Fibroblast of pulmonary artery (primary cell): ENCODE measurements at regions not wholly inside any gene's neighbourhood (a gene's known extent, or its start where the extent isn't known, plus 50 kb on each side); places are given as distances from the start of the nearest gene placed in this dataset.
A peak's percentile ranks its signal among the peaks of the same experiment; 100 is the strongest.

ENCODE experiments used
- DNase-seq: peaks from one replicate; pipeline ENCODE4 v3.0.0-alpha.2; 2010; ENCODE audit warnings: low read depth
- H3K4me3 ChIP-seq: replicated peaks from 2 replicates; pipeline ENCODE4 v1.5.1; 2011; ENCODE audit warnings: low read depth, mild to moderate bottlenecking, control low read depth, low read length, moderate library complexity
- TF ChIP-seq, protein P1 (sequence below): IDR thresholded peaks from 2 replicates; pipeline ENCODE4 v1.5.1; 2011; ENCODE audit warnings: mild to moderate bottlenecking, control low read depth, low read length, inconsistent platforms; ENCODE audit errors: missing control alignments

GRCh38 chr17:72407336-72407909, 286.6 kb downstream of the SOX9 start:
- no peak overlapping the region for H3K4me3 ChIP-seq
- DNase-seq, result peak; percentile 94
- TF ChIP-seq, protein P1, sequence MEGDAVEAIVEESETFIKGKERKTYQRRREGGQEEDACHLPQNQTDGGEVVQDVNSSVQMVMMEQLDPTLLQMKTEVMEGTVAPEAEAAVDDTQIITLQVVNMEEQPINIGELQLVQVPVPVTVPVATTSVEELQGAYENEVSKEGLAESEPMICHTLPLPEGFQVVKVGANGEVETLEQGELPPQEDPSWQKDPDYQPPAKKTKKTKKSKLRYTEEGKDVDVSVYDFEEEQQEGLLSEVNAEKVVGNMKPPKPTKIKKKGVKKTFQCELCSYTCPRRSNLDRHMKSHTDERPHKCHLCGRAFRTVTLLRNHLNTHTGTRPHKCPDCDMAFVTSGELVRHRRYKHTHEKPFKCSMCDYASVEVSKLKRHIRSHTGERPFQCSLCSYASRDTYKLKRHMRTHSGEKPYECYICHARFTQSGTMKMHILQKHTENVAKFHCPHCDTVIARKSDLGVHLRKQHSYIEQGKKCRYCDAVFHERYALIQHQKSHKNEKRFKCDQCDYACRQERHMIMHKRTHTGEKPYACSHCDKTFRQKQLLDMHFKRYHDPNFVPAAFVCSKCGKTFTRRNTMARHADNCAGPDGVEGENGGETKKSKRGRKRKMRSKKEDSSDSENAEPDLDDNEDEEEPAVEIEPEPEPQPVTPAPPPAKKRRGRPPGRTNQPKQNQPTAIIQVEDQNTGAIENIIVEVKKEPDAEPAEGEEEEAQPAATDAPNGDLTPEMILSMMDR, result no peak

GRCh38 chr17:72407931-72408330, 287.1 kb downstream of the SOX9 start:
- TF ChIP-seq, protein P1, result no peak
- DNase-seq, result no peak
- no peak overlapping the region for H3K4me3 ChIP-seq

- DNase-seq, result no peak
- H3K4me3 ChIP-seq, result no peak overlapping the region
- TF ChIP-seq, protein P1, result no peak
These were observed 287.8 kb downstream of the SOX9 start for GRCh38 chr17:72408641-72409040.

DNA sequence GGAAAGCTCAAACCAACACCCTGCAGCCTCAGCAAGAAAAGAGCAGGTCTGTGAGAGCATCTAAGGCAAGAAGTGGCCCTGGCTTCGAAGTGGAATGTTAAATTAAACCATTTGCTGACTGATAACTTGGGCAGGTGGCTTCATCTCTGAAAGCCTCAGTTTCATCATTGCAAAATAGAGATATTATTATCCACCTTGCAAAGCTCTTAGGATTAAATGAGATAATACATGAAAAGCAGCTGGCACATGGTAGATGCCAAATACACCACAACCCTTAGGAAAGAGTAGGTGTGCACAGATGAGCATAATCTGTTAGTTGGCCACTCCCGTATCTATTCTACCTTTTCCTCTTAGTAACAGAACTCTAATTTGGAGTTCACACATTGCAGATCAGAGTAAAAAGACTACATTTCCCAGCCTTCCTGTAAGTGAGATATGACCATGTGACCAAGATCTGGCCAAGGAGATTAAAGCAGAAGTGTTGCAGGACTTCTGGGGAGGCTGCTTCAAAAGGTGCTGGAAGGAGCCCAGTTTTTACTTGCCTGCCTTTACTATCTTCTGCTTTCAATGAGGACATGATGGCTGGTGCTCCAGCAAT, 288.7 kb downstream of the SOX9 start:
- TF ChIP-seq, protein P1, result no peak
- no peak overlapping the region for H3K4me3 ChIP-seq
- DNase-seq, result no peak

DNA sequence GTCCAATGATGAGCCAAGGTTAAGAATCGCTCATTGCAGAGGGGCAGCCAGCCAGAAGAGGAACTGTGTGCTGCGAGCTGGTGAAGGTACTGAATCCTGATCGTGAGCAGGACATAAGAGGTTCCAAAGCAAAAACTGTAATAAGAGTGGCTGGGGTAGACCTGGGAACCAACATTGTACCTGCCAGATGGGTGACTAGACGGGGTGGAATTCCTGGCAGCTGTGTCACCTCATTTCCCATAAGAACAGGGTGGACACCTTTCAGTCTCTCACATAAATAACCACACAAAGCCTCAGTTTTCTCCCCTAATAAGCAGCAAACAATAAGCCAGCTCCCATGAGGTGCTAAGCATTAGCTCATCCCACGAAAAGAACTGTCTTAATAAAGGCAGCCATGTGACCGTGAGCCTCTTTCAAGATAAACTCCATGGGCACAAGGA, 290.3 kb downstream of the SOX9 start:
- no peak overlapping the region for H3K4me3 ChIP-seq
- DNase-seq, result no peak
- TF ChIP-seq, protein P1, result no peak

GRCh38 chr17:72412650-72413076, 291.8 kb downstream of the SOX9 start:
- H3K4me3 ChIP-seq, result no peak overlapping the region
- TF ChIP-seq, protein P1, result no peak

More at GRCh38 chr17:72412650-72413076, 291.8 kb downstream of the SOX9 start:
- DNase-seq, result no peak
